HEK293 (cell line): ENCODE measurements at regions not wholly inside any gene's neighbourhood (a gene's known extent, or its start where the extent isn't known, plus 50 kb on each side); places are given as distances from the start of the nearest gene placed in this dataset.

Experiments used
- BCL11B ChIP-seq: fragments of 450-650 bp; formaldehyde crosslinking; IDR thresholded peaks from 2 replicates; pipeline ENCODE4 v1.5.1; 2016; ENCODE audit warnings: low read depth, missing biosample characterization, missing genetic modification characterization
- ELK4 ChIP-seq: IDR thresholded peaks from 2 replicates; pipeline ENCODE4 v1.6.1; 2011; ENCODE audit warnings: mild to moderate bottlenecking, low read depth, low read length, borderline replicate concordance
- GLI4 ChIP-seq: fragments of 450-650 bp; formaldehyde crosslinking; IDR thresholded peaks from 2 replicates; pipeline ENCODE4 v1.5.1; 2016; ENCODE audit warnings: missing biosample characterization, missing genetic modification characterization
- HOXD13 ChIP-seq: sonication (generic); formaldehyde crosslinking; IDR thresholded peaks from 2 replicates; pipeline ENCODE4 v1.8.0; 2022; ENCODE audit warnings: missing genetic modification reagents, borderline replicate concordance
- KLF1 ChIP-seq: fragments of 450-650 bp; formaldehyde crosslinking; IDR thresholded peaks from 2 replicates; pipeline ENCODE4 v1.5.1; 2016; ENCODE audit warnings: missing biosample characterization, missing genetic modification characterization
- KLF7 ChIP-seq: fragments of 450-650 bp; formaldehyde crosslinking; IDR thresholded peaks from 2 replicates; pipeline ENCODE4 v1.5.1; 2016; ENCODE audit warnings: missing biosample characterization, missing genetic modification characterization, borderline replicate concordance
- OSR2 ChIP-seq: fragments of 450-650 bp; formaldehyde crosslinking; IDR thresholded peaks from 2 replicates; pipeline ENCODE4 v1.5.1; 2016; ENCODE audit warnings: missing biosample characterization, missing genetic modification characterization
- OVOL3 ChIP-seq: fragments of 450-650 bp; formaldehyde crosslinking; IDR thresholded peaks from 2 replicates; pipeline ENCODE4 v1.5.1; 2016; ENCODE audit warnings: missing biosample characterization, missing genetic modification characterization
- PATZ1 ChIP-seq: fragments of 450-650 bp; formaldehyde crosslinking; IDR thresholded peaks from 2 replicates; pipeline ENCODE4 v1.5.1; 2016; ENCODE audit warnings: missing biosample characterization, missing genetic modification characterization
- PRDM10 ChIP-seq: fragments of 450-650 bp; formaldehyde crosslinking; IDR thresholded peaks from 2 replicates; pipeline ENCODE4 v1.5.1; 2016; ENCODE audit warnings: missing biosample characterization, missing genetic modification characterization
- SCRT2 ChIP-seq: fragments of 450-650 bp; formaldehyde crosslinking; IDR thresholded peaks from 2 replicates; pipeline ENCODE4 v1.5.1; 2016; ENCODE audit warnings: missing biosample characterization, missing genetic modification characterization
- ZBTB7A ChIP-seq: fragments of 450-650 bp; formaldehyde crosslinking; IDR thresholded peaks from 2 replicates; pipeline ENCODE4 v1.5.1; 2016; ENCODE audit warnings: low read depth, missing biosample characterization, missing genetic modification characterization
- ZFHX2 ChIP-seq: fragments of 450-650 bp; formaldehyde crosslinking; conservative IDR thresholded peaks from 2 replicates; pipeline ENCODE4 v1.5.1; 2016; ENCODE audit warnings: missing biosample characterization, missing genetic modification characterization
- ZFP41 ChIP-seq: fragments of 450-650 bp; formaldehyde crosslinking; IDR thresholded peaks from 2 replicates; pipeline ENCODE4 v1.5.1; 2016; ENCODE audit warnings: missing biosample characterization, missing genetic modification characterization, borderline replicate concordance
- ZNF174 ChIP-seq: fragments of 450-650 bp; formaldehyde crosslinking; IDR thresholded peaks from 2 replicates; pipeline ENCODE4 v1.5.0; 2017; ENCODE audit warnings: missing biosample characterization, mild to moderate bottlenecking, missing genetic modification characterization
- ZNF175 ChIP-seq: fragments of 450-650 bp; formaldehyde crosslinking; IDR thresholded peaks from 2 replicates; pipeline ENCODE4 v1.5.1; 2016; ENCODE audit warnings: missing biosample characterization, missing genetic modification characterization
- ZNF211 ChIP-seq: fragments of 450-650 bp; formaldehyde crosslinking; IDR thresholded peaks from 2 replicates; pipeline ENCODE4 v1.5.1; 2016; ENCODE audit warnings: low read depth, missing biosample characterization, missing genetic modification characterization
- ZNF37A ChIP-seq: fragments of 450-650 bp; IDR thresholded peaks from 2 replicates; pipeline ENCODE4 v1.5.1; 2018; ENCODE audit warnings: missing biosample characterization, missing genetic modification characterization
- ZNF398 ChIP-seq: fragments of 450-650 bp; formaldehyde crosslinking; IDR thresholded peaks from 2 replicates; pipeline ENCODE4 v1.5.1; 2017; ENCODE audit warnings: missing biosample characterization, missing genetic modification characterization
- ZNF426 ChIP-seq: fragments of 450-650 bp; formaldehyde crosslinking; IDR thresholded peaks from 2 replicates; pipeline ENCODE4 v1.5.1; 2017; ENCODE audit warnings: missing biosample characterization, missing genetic modification characterization, mild to moderate bottlenecking, inconsistent platforms, moderate library complexity
- ZNF510 ChIP-seq: fragments of 450-650 bp; formaldehyde crosslinking; IDR thresholded peaks from 2 replicates; pipeline ENCODE4 v1.5.1; 2018; ENCODE audit warnings: mild to moderate bottlenecking, missing genetic modification characterization, missing biosample characterization; ENCODE audit not compliant: insufficient replicate concordance
- ZNF560 ChIP-seq: fragments of 450-650 bp; formaldehyde crosslinking; IDR thresholded peaks from 2 replicates; pipeline ENCODE4 v1.5.1; 2017; ENCODE audit warnings: missing biosample characterization, missing genetic modification characterization, borderline replicate concordance
- ZNF561 ChIP-seq: fragments of 450-650 bp; IDR thresholded peaks from 2 replicates; pipeline ENCODE4 v1.5.1; 2018; ENCODE audit warnings: missing biosample characterization, missing genetic modification characterization, borderline replicate concordance
- ZNF571 ChIP-seq: fragments of 450-650 bp; formaldehyde crosslinking; IDR thresholded peaks from 2 replicates; pipeline ENCODE4 v1.5.0; 2017; ENCODE audit warnings: missing biosample characterization, missing genetic modification characterization
- ZNF639 ChIP-seq: fragments of 450-650 bp; formaldehyde crosslinking; IDR thresholded peaks from 2 replicates; pipeline ENCODE4 v1.5.1; 2016; ENCODE audit warnings: missing biosample characterization, missing genetic modification characterization
- ZNF670 ChIP-seq: fragments of 450-650 bp; formaldehyde crosslinking; IDR thresholded peaks from 2 replicates; pipeline ENCODE4 v1.5.1; 2016; ENCODE audit warnings: missing biosample characterization, missing genetic modification characterization, low read depth
- ZNF677 ChIP-seq: fragments of 450-650 bp; IDR thresholded peaks from 2 replicates; pipeline ENCODE4 v1.5.0; 2018; ENCODE audit warnings: missing biosample characterization, mild to moderate bottlenecking, missing genetic modification characterization, moderate library complexity
- ZNF776 ChIP-seq: fragments of 450-650 bp; formaldehyde crosslinking; IDR thresholded peaks from 2 replicates; pipeline ENCODE4 v1.5.0; 2017; ENCODE audit warnings: missing biosample characterization, missing genetic modification characterization, borderline replicate concordance
- ZNF777 ChIP-seq: fragments of 450-650 bp; formaldehyde crosslinking; IDR thresholded peaks from 2 replicates; pipeline ENCODE4 v1.5.1; 2017; ENCODE audit warnings: missing biosample characterization, missing genetic modification characterization, borderline replicate concordance
- ZSCAN30 ChIP-seq: fragments of 450-650 bp; IDR thresholded peaks from 2 replicates; pipeline ENCODE4 v1.5.1; 2018; ENCODE audit warnings: missing biosample characterization, mild to moderate bottlenecking, missing genetic modification characterization, moderate library complexity
- ZXDB ChIP-seq: fragments of 450-650 bp; formaldehyde crosslinking; IDR thresholded peaks from 2 replicates; pipeline ENCODE4 v1.5.1; 2016; ENCODE audit warnings: missing biosample characterization, missing genetic modification characterization

GRCh38 chr12:89019439-89020120 lies 332.7 kb downstream of the DUSP6 start (continued):
- no peak for TF ChIP-seq ZNF510 (tag by site-specific recombination)
- TF ChIP-seq ZFHX2 (tag by site-specific recombination): no peak
- TF ChIP-seq SCRT2 (tag by site-specific recombination): peak; percentile 92
- TF ChIP-seq ZNF174: no peak
- TF ChIP-seq KLF1: no peak
- TF ChIP-seq KLF7: no peak
- TF ChIP-seq ZNF398 (tag by site-specific recombination): no peak
- TF ChIP-seq ZNF560 (tag by site-specific recombination): no peak
- no peak for TF ChIP-seq ZXDB (tag by site-specific recombination)
- no peak for TF ChIP-seq BCL11B (tag by site-specific recombination)
- TF ChIP-seq ELK4: no peak
- no peak for TF ChIP-seq ZFP41 (tag by site-specific recombination)
- TF ChIP-seq OSR2 (tag by site-specific recombination): no peak
- no peak for TF ChIP-seq GLI4
- peak; percentile 84 for TF ChIP-seq ZSCAN30 (tag by site-specific recombination)
- TF ChIP-seq ZNF639 (tag by site-specific recombination): no peak
- no peak for TF ChIP-seq ZNF571
- TF ChIP-seq ZNF776 (tag by site-specific recombination): no peak
- no peak for TF ChIP-seq ZNF426 (tag by site-specific recombination)
- no peak for TF ChIP-seq ZNF670 (tag by site-specific recombination)
- TF ChIP-seq PATZ1 (tag by site-specific recombination): no peak
- no peak for TF ChIP-seq ZNF777 (tag by site-specific recombination)
- TF ChIP-seq ZNF561: 0 out of 2 replicates have a peak, but pooled peaks have one; percentile 39
- no peak for TF ChIP-seq ZBTB7A (tag by site-specific recombination)
- no peak for TF ChIP-seq OVOL3 (tag by site-specific recombination)
- no peak for TF ChIP-seq ZNF677 (tag by site-specific recombination)
- TF ChIP-seq ZNF37A (tag by site-specific recombination): no peak
- TF ChIP-seq ZNF211: no peak
- no peak for TF ChIP-seq PRDM10 (tag by site-specific recombination)
- no peak for TF ChIP-seq ZNF175 (tag by site-specific recombination)
- no peak for TF ChIP-seq HOXD13
